Inflammatory macrophage treated with lipopolysaccharide for 1 hour (primary cell): ENCODE measurements at regions not wholly inside any gene's neighbourhood (a gene's known extent, or its start where the extent isn't known, plus 50 kb on each side); places are given as distances from the start of the nearest gene placed in this dataset.
"Not testable (repeated sequence)": the region's sequence is repeated elsewhere in the genome, so short reads cannot be mapped to it uniquely, and the experiment has no call there.

Source experiments
- DNase-seq, 2 donors: peaks; one replicate each; pipeline ENCODE4 v3.0.0-alpha.2; 2020 to 2022

DNA sequence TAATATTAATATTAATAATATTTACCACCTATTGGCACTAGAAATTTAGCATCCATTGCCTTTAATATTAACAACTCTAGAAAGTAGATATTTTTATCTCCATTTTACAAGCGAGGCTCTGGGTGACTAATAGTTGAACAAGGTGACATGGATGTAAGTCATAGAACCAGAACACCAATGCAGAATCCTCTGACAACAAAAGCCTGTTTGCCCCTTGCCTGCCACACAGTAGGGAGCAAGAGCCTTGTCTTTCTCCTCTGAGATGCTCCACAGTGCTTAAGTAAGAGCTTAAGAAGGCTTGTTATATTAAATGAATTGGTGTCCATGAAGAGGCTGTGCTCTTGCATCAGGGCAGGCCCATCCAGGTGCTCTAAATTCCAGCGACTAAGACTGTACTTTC, 51.2 kb upstream of the LBX1 start:
- DNase-seq, result no peak

DNA sequence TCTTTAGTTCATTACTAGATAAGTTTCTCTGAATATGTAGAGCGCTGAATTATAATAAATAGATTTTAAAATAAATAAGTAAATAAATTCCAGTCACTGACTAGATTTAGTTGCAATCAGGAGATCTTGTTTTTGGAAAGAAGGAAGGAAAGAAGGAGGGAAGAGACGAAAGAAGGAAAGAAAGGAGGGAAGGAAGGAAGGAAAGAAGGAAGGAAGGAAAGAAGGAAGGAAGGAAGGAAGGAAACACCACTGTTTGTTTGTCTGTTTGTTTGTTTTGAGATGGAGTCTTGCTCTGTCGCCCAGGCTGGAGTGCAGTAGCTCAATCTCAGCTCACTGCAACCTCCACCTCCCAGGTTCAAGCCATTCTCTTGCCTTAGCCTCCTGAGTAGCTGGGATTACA, 51.7 kb upstream of the LBX1 start:
- not testable (repeated sequence) for DNase-seq

GRCh38 chr10:101282947-101283346, 53.7 kb upstream of the LBX1 start:
- DNase-seq, result no peak

GRCh38 chr10:101283762-101284100, 54.5 kb upstream of the LBX1 start:
- DNase-seq, result no peak

DNA sequence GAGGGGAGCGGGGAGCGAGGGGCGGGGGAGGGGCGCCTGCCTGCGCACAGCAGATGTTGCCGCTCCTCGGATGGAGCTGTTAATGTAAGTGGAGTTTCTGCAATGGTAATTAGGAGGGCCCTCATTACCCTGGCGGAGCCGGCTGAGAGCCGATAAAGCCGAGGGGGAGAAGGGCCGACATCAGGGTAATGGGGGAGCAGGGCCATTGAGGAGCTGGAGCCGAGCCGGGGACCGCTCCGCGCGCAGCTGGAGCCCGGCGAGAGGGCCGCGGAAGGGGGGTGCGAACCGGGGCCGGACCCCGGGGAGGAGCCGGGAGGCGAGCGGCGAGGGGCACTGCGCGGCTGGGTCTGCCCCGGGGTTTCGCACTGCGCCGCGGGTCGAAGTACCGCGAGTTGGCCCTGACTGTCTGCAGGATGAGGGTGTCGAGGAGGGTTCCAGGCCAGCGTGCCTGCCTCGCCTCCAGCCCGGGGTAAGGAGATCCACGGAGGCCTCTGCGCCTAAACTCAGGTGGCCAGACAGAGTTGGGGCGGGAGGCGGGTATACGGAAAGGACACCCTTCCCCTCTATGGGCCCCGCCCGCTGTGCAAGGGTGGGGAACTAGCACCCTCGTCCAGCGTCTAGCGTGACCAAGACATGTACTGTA, 55.0 kb upstream of the LBX1 start:
- DNase-seq, result no peak

DNA sequence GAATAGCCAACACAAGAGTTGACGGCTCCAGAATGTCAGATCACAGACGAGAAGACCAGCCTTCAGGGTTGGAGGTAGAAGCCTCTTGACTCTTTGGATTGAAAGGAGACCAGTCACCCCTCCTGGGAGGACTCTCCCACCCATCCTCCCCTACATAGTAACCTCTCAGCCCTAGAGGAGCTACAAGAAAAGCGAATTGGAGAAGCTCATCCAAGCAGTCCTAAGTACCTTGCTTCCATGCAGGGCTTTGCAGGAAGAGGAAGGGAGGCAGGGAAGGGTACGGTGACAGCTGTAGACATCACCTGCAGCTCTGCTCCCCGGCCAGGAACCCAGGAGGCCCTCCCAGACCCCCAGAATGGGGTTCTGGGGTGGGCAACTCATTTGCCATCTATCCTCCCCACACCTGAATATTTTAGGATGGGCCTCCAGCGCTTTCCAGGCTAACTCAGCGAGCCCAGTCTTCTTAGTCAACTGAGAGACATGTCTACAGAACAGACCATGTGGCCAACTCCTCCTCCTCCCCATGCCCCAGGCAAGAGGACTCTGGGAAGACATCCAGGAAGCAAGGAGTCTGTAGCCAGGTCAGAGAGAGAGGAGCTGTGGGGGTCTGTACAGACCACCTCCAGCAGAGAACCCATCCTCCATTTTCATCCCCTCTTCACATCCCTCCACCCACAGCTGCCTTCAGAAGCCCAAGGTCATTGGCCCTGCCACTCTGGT, 55.6 kb upstream of the LBX1 start:
- DNase-seq, result no peak

- no peak for DNase-seq
Measured at GRCh38 chr10:101285519-101286070, 56.3 kb upstream of the LBX1 start.

DNA sequence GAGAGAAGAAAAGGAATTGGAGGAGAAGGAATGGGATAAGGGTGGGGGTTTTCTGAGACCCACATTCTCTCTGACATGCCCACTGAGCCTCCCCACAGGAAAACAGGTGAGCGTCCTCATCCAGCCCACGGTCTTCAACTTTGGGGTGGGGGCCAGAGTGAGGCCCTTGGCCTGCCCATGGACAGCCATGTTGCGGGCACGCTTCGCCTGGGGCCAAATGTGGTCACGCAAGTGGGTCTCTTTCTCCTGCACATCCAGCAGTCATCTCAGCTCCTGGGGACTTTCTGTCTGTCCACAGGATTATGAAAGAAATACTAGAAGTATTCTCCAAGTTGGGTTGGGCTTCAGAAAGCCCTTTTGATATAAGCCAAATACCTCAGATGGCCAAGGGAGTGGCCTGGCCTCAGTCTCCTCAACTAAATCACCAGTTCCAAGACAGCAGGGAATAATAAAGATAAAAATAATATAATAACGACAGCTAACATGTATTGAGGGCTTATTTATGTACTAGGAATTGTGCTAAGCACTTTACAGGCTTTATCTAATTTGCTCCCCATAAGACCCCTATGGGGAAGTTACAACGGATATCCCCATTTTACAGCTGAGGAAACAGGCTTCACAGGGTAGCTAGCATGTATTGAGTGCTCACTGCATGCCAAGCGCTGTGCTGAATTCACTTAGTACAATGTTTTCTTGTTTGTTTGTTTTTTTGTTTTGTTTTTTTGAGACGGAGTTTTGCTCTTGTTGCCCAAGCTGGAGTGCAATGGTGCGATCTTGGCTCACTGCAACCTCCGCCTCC, 57.2 kb upstream of the LBX1 start:
- no peak for DNase-seq

- no peak for DNase-seq
Measured at GRCh38 chr10:101287183-101287996, 58.1 kb upstream of the LBX1 start.

- peak in 1 of 2 donors; percentile 41 for DNase-seq
Measured at GRCh38 chr10:101287997-101288635, 58.9 kb upstream of the LBX1 start.

- DNase-seq, result no peak
Measured at GRCh38 chr10:101289541-101289940, 60.3 kb upstream of the LBX1 start.

- DNase-seq, result no peak
Measured at GRCh38 chr10:101290431-101290830, 61.2 kb upstream of the LBX1 start.

GRCh38 chr10:101290881-101291280, 61.6 kb upstream of the LBX1 start:
- DNase-seq, result no peak

DNA sequence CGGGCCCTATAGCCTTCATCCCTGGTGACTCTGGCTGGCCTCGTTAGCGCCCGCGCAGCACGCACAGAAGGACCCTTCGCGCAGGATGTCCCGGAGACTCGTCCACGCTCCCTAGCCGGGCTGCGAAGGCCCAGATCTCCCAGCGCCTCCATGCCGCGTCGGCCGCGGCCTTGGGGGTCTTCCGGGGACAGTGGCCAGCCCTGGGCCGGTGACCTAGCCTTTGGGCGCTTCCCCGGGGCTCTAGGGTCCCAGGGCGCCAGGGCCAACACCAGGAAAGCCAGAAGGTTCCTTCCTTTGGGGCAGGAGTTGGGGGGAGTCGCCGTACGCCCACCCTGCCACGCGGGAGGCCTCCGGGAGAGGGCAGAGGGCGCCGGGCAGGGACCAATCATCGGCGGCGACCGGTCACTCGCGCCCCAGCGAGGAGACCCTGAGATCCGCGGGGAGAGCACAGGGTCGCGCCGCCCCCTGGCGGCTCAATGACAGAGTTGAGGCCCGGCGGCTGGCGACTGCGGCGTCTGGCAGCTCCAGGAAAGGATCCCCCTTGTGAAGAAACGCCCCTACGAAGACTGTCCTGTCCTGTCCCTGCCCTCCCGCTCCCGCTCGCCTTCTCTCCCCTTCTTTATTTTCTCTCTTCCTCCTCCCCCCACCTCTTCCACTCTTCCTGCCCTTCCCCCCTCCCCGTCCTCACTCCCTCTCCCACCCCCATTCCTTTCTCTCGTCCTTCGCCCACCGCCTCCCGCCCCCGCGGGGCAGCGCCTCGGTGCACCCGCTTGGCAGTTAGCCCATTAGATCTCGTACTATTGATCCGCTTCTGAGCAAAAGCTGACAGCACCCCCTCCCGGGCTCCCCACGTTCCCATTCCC, 62.3 kb upstream of the LBX1 start:
- peak in 1 of 2 donors; percentile 19 for DNase-seq

DNA sequence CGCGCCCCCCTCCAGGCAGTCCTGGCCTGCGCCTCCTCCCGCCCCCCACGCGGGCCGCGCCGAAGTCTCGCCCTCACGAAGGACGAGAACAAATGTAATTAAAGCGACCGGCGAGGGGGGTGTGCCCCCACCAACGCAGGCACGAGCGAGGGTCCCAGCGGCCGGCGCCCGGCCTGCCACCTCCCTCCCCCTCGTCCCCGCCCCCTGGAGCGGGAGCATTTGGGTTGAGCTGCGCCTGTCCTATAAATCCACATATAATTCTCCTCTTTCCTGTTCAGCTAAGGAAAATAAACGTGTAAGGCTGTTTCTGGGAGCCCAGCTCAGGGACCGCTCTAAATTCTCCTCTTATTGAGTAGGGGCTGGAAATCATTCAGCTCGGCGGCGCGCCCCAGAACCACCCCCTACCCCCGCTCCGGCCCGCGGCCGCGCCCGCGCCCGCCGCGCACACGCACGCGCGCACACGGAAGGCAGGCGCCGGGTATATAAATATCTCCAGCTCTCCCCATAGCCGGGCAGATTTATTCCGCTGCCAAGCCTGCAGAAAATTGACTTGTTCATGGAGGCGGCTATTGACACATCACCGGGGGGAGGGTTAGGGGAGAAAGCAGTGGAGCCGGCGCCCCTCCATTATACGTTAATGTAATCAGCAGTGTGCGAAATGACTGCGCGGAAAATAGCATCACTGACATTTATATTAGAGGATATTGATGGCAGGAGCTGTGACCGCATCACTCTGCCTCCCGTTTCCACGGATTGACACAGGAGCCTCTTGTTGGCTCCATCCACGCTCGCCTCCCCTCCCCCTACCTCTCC, 61.6 kb upstream of the BTRC start:
- no peak for DNase-seq

GRCh38 chr10:101293007-101293723, 60.8 kb upstream of the BTRC start:
- DNase-seq, result no peak

GRCh38 chr10:101294109-101294508, 59.9 kb upstream of the BTRC start:
- DNase-seq, result no peak

GRCh38 chr10:101295261-101295660, 58.7 kb upstream of the BTRC start:
- DNase-seq, result no peak

DNA sequence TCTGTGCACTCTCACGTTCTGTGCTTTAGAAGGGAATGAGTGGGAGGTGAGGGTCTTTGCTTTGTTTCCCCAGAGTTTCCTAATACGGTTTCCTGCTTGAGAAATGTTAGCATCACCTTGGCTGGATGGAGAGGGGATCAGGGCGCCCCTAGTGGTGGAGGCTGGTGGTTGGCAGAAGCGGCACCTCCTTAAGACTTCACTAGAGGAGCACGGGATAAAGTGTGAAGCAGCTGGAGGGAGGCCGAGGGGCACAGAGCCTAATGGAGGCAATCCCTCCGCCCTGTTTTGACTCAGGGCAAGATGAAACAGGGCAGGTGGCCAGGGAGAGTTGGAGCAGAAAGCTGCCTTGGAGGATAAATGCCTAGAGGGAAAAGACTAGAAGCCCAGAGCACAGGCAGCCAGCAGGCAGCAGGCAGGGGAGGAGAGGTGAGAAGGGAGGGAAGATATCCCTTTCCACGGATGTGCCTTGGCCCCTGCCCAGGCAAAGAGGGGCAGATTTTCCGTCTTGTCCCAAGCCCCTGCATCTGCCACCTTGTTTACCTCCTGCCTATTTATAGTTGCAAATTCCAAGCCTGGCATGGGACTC, 56.0 kb upstream of the BTRC start:
- peak in 1 of 2 donors; percentile 54 for DNase-seq
